ENCODE measurements at regions not wholly inside any gene's neighbourhood (a gene's known extent, or its start where the extent isn't known, plus 50 kb on each side); places are given as distances from the start of the nearest gene placed in this dataset.

GRCh38 chr2:7242189-7242867, 325.1 kb downstream of the RNF144A start:
- no peak overlapping the region for H3T11ph ChIP-seq (ENCODE audit: low read length)
- H3K4me3 Mint-ChIP-seq: no peak overlapping the region
- H3K56ac ChIP-seq (ENCODE audit: insufficient read length, low read depth, low read length): no peak overlapping the region
- no peaks in the 10 kb centered on the region for H3K27me3 ChIP-seq (ENCODE audit: insufficient read depth, low read length)
- H2BK20ac ChIP-seq (ENCODE audit: low read depth, low read length, poor library complexity, severe bottlenecking): no peak overlapping the region
- H3K14ac ChIP-seq (ENCODE audit: insufficient read depth, low read length): no peak overlapping the region
- H3K27me3 Mint-ChIP-seq (ENCODE audit: low read depth): no peaks in the 10 kb centered on the region
- H2AK5ac ChIP-seq (ENCODE audit: insufficient read length, low read length): no peak overlapping the region
- no peak overlapping the region for H3K4me2 ChIP-seq (ENCODE audit: insufficient read depth, insufficient read length, low read length)
- H3K18ac ChIP-seq (ENCODE audit: insufficient read length, low read depth, low read length): no peak overlapping the region
- WGBS (ENCODE audit: extremely low coverage, insufficient read length, low lambda C conversion rate): no CpG with 5 or more reads among the region's 5 CpGs
- H4K5ac ChIP-seq (ENCODE audit: insufficient read length, low read depth, low read length): no peak overlapping the region
- H2BK12ac ChIP-seq (ENCODE audit: insufficient read length, low read depth, low read length): no peak overlapping the region
- no peak for DNase-seq
- H4K8ac ChIP-seq (replicated peaks; ENCODE audit: insufficient read length, low read depth, low read length): no peak overlapping the region
- H3K9me3 ChIP-seq (ENCODE audit: control insufficient read depth, low read depth, low read length): no peaks in the 10 kb centered on the region
- no peak overlapping the region for H3K9ac ChIP-seq (ENCODE audit: extremely low read depth, insufficient read length, low read length)
- H2BK15ac ChIP-seq (ENCODE audit: low read depth, low read length): no peak overlapping the region
- H4K91ac ChIP-seq (ENCODE audit: insufficient read length, low read depth, low read length): no peak overlapping the region
- H2AFZ ChIP-seq (ENCODE audit: low read length): no peak overlapping the region
- H2BK120ac ChIP-seq (ENCODE audit: low read depth, low read length, poor library complexity, severe bottlenecking): no peak overlapping the region
- no peaks in the 10 kb centered on the region for H3K23me2 ChIP-seq (ENCODE audit: insufficient read length, low read depth, low read length, poor library complexity, severe bottlenecking)
- H3K4ac ChIP-seq (ENCODE audit: low read depth, low read length): no peak overlapping the region
- H3K79me1 ChIP-seq (ENCODE audit: insufficient read depth, low read depth, low read length, poor library complexity, severe bottlenecking): no peaks in the 10 kb centered on the region
- H2BK5ac ChIP-seq (ENCODE audit: insufficient read length, low read length): no peak overlapping the region
- TF ChIP-seq, protein P1, sequence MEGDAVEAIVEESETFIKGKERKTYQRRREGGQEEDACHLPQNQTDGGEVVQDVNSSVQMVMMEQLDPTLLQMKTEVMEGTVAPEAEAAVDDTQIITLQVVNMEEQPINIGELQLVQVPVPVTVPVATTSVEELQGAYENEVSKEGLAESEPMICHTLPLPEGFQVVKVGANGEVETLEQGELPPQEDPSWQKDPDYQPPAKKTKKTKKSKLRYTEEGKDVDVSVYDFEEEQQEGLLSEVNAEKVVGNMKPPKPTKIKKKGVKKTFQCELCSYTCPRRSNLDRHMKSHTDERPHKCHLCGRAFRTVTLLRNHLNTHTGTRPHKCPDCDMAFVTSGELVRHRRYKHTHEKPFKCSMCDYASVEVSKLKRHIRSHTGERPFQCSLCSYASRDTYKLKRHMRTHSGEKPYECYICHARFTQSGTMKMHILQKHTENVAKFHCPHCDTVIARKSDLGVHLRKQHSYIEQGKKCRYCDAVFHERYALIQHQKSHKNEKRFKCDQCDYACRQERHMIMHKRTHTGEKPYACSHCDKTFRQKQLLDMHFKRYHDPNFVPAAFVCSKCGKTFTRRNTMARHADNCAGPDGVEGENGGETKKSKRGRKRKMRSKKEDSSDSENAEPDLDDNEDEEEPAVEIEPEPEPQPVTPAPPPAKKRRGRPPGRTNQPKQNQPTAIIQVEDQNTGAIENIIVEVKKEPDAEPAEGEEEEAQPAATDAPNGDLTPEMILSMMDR (conservative IDR thresholded peaks at IDR 0.05): no peak
- no peak overlapping the region for H3K23ac ChIP-seq (ENCODE audit: insufficient read length, low read depth, low read length)
- H3K4me1 Mint-ChIP-seq: peaks cover 12 to 13% of the 10 kb centered on the region in 2 experiments
- no peaks in the 10 kb centered on the region; the same call in 1 of the 2 replicates for H3K4me1 ChIP-seq (ENCODE audit: insufficient read depth, low read length)
- no peaks in the 10 kb centered on the region for H3K79me2 ChIP-seq (ENCODE audit: insufficient read depth, low read length)
- no peak overlapping the region for H3K27ac ChIP-seq (ENCODE audit: insufficient read length, low read depth, low read length)
- no peaks in the 10 kb centered on the region for H3K36me3 Mint-ChIP-seq (ENCODE audit: insufficient read depth in 1 of 3, low read depth in 3 of 3)
- H4K20me1 ChIP-seq (ENCODE audit: control insufficient read depth, insufficient read depth, insufficient read length): no peaks in the 10 kb centered on the region
- H3K27ac Mint-ChIP-seq: no peak overlapping the region
- no peaks in the 10 kb centered on the region for H3K9me3 Mint-ChIP-seq

Data from H9 (cell line).